ENCODE measurements at regions not wholly inside any gene's neighbourhood (a gene's known extent, or its start where the extent isn't known, plus 50 kb on each side); places are given as distances from the start of the nearest gene placed in this dataset.

DNA sequence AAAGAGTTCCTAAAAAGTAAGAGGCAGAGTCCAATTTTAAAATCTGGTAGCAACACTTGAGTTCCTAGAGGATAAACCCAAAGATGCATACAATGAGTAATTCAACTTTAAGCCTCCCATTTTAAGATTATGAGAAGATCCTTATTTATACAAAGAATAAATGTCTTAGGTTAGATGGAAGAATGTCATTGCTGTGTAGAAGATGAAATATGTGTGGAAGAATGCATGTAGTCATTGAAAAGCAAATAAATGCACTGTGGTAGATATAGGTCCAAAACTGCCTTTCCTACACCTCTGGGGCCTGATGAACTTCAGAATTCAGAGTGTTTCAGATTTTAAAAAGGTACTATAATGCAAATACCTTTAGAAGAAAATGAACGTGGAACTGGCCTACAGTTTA, 58.7 kb upstream of the LRP1B start:
- no peak for DNase-seq (ENCODE audit: insufficient read length, low spot score)
- FAIRE-seq, result no peak

DNA sequence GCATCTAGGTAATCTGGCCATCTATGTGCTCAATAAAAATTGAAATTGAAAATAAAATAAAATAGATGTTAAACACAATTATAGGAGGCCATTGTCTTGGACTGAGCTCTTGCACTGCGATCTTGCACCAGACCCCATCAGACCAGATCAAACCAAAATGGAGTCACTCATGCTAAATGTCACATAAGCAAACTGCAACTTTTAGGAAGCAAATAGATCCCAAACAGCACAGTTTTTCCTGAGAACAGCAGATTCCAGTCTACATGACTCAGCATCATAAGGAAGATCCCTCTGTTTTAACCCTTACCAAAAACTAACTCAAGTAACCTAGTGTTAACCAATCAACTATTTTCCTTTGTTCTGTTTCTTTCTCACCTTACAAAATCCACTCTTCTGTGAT, 57.7 kb upstream of the LRP1B start:
- FAIRE-seq (no peak), DNase-seq (ENCODE audit: insufficient read length, low spot score) (no peak)

DNA sequence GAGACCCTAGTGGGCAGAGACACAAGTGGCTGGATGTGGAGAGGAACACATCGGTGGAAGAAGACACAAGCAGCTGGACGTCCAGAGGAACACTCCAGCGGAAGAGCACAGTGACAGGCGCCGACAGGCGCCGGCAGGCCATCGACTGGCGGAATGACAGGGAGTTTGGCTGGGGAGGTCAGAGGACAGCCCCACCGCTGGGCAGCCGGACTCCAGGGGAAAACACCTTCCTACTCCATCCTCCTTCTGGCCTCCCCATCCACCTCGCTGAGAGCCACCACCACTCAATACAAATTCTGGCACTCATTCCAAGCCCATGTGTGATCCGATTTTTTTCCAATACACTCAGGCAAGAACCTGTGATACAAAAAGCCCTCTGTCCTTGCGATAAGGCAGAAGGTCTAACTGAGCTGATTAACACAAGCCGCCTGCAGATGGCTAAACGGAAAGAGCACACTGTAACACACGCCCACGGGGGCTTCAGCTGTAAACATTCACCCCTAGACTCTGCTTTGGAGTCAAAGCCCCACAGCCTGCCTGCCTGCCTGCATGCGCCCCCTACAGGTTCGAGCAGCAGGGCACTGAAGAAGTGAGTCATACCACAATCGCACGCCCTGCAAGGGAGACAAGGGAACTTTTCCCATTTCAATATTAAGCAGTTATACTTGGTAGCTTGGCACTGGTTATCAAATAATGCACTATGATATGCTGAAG, 50.2 kb upstream of the LRP1B start:
- no peak for DNase-seq (ENCODE audit: insufficient read length, low spot score)
- no peak for FAIRE-seq

Measured in GM19239 (cell line).